ENCODE measurements at regions not wholly inside any gene's neighbourhood (a gene's known extent, or its start where the extent isn't known, plus 50 kb on each side); places are given as distances from the start of the nearest gene placed in this dataset.
"Not testable (repeated sequence)": the region's sequence is repeated elsewhere in the genome, so short reads cannot be mapped to it uniquely, and the experiment has no call there.

DNA sequence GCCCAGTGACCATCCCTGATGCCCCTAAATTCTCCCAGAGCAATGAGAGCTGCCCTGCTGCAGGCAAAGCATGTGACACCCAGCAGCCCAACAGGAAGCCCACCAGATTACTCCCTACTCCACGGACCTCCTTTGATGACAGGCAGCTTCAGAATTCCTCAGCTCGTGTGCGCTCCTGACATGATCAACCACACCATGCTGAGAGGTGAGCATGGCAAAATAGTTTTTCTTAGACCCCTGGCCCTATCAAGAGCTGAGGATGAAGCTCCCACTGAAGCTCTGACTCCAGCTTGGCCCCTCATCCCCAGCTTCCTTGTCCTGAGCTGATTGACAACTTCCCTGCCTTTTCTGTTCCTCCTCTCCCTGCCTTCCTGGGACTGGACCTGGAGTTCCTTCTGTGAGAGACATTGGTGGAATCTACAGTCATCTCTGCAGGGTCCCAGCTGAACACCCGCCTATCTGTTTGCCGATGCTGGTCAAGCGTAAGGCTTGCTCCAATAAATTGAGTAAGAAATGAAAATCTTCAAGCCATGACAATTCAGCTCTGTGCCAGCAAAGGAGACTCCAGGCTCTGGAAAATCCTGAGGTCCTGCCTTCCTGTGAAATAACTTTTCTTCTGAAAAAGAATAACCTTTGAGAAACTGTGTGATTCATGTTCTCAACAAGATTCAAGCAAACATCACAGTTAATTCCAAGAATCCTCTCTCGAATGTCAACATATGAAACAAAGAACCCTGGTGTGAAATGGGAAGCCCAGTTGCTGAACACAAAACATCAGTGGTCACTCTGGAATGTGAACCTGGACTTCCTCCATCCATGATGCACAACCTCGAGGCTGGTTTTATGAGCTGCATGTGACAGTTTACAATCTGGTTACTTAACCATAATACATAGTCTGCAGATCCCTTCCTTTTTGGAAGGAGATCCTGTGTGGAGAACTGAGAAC is 201.1 kb downstream of the SPP2 start:
- no peaks in the 10 kb centered on the region for H3K9me3 ChIP-seq (ENCODE audit: control insufficient read depth, low read length)
- no peak overlapping the region for H3K4me3 ChIP-seq (ENCODE audit: low read length in 2 of 2)
- 64 to 65% methylated on average over 8 of the region's 8 CpGs for WGBS, 2 donors
- peak; percentile 7 for ATAC-seq (ENCODE audit: low FRiP score)
- no peak overlapping the region for H3K27ac ChIP-seq (ENCODE audit: low read depth in 1 of 2, low read length in 2 of 2)
- intact Hi-C loops (cut with DNase I): no loop called here
- H3K36me3 ChIP-seq (ENCODE audit: control insufficient read depth in 1 of 2, insufficient read depth in 2 of 2, low read length in 1 of 2): no peaks in the 10 kb centered on the region
- DNase-seq: no peak
- no peaks in the 10 kb centered on the region for H3K4me1 ChIP-seq (ENCODE audit: control insufficient read depth in 1 of 2, insufficient read depth in 2 of 2, low read length in 2 of 2)
- H3K27me3 ChIP-seq (ENCODE audit: control insufficient read depth in 1 of 2, insufficient read depth in 2 of 2, low read length in 1 of 2): no peaks in the 10 kb centered on the region

- Histone ChIP-seq H3K36me3 (ENCODE audit: control insufficient read depth in 1 of 2, insufficient read depth in 2 of 2, low read length in 1 of 2) (no peaks in the 10 kb centered on the region), H3K4me1 (ENCODE audit: control insufficient read depth in 1 of 2, insufficient read depth in 2 of 2, low read length in 2 of 2) (no peaks in the 10 kb centered on the region), H3K9me3 (ENCODE audit: control insufficient read depth, low read length) (no peaks in the 10 kb centered on the region), H3K27me3 (ENCODE audit: control insufficient read depth in 1 of 2, insufficient read depth in 2 of 2, low read length in 1 of 2) (no peaks in the 10 kb centered on the region), H3K4me3 (ENCODE audit: low read length in 2 of 2) (no peak overlapping the region), H3K27ac (ENCODE audit: low read depth in 1 of 2, low read length in 2 of 2) (no peak overlapping the region)
- intact Hi-C loops (cut with DNase I): no loop called here
- 67 to 82% methylated on average over 2 of the region's 2 CpGs for WGBS, 2 donors
- no peak for DNase-seq
- ATAC-seq (ENCODE audit: low FRiP score): no peak
These were observed 200.4 kb downstream of the SPP2 start for GRCh38 chr2:234250926-234251325.

DNA sequence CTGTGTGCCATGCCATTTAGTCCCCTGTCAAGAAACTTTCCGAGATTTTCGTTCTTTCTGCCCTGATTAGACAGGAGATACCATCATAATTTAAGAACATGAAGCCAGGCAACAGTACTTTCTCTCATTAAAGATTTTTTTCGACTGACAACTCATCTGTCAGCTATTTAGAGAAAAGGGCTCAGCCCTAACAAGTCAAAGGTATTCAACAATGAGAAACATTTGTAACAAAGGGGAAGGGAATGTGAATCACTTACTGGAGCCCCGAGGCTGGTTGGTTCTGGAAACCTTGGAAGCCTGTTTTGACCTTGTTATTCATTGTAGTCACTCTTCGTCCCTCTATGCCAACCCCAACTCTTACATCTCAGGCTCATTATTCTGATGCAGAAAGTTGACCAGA is 199.4 kb downstream of the SPP2 start:
- no peaks in the 10 kb centered on the region for H3K27me3 ChIP-seq (ENCODE audit: control insufficient read depth in 1 of 2, insufficient read depth in 2 of 2, low read length in 1 of 2)
- H3K27ac ChIP-seq (ENCODE audit: low read depth in 1 of 2, low read length in 2 of 2): no peak overlapping the region
- no peaks in the 10 kb centered on the region for H3K9me3 ChIP-seq (ENCODE audit: control insufficient read depth, low read length)
- no peaks in the 10 kb centered on the region for H3K36me3 ChIP-seq (ENCODE audit: control insufficient read depth in 1 of 2, insufficient read depth in 2 of 2, low read length in 1 of 2)
- no peaks in the 10 kb centered on the region for H3K4me1 ChIP-seq (ENCODE audit: control insufficient read depth in 1 of 2, insufficient read depth in 2 of 2, low read length in 2 of 2)
- DNase-seq (no peak), ATAC-seq (ENCODE audit: low FRiP score) (no peak)
- WGBS, 2 donors: 79 to 80% methylated on average over 5 of the region's 5 CpGs
- intact Hi-C loops (cut with DNase I): no loop called here
- no peak overlapping the region for H3K4me3 ChIP-seq (ENCODE audit: low read length in 2 of 2)

DNA sequence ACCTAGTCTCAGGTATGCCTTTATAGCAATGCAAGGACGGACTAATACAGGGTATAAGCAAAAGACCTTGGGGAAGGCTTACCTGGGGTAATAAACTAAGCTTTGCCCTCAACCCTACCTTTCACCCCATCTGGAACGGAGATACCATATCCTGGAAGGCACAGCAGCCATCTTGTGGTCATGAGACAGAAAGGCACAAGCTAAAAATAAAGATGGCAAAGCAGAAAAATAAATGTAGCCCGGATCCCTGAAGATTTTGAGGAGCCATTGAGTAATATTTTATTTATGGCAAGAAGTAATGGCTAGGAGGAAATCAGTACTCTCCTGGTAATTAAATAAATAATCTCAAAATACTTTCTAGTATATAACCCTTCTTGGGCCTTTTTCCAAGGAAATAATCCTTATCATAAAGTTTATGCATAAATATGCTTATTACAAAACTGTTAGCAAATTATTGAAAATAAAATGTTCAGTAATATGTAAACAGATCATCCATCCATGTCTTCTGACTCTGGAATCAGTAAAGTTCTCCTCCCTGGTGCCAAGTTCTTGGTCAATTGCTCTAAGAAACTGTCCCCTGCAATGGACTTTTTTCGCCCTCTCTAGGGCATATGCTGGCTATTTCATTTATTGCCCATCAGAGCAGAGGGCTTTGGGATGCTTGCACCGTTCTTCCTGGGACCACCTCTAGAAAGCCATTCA is 198.7 kb downstream of the SPP2 start:
- 88% methylated on average over 5 of the region's 5 CpGs for WGBS, 2 donors
- no peak overlapping the region for H3K27ac ChIP-seq (ENCODE audit: low read depth in 1 of 2, low read length in 2 of 2)
- no peak overlapping the region for H3K4me3 ChIP-seq (ENCODE audit: low read length in 2 of 2)
- no peaks in the 10 kb centered on the region for H3K36me3 ChIP-seq (ENCODE audit: control insufficient read depth in 1 of 2, insufficient read depth in 2 of 2, low read length in 1 of 2)
- DNase-seq (no peak), ATAC-seq (ENCODE audit: low FRiP score) (no peak)
- H3K9me3 ChIP-seq (ENCODE audit: control insufficient read depth, low read length): no peaks in the 10 kb centered on the region
- no peaks in the 10 kb centered on the region for H3K4me1 ChIP-seq (ENCODE audit: control insufficient read depth in 1 of 2, insufficient read depth in 2 of 2, low read length in 2 of 2)
- intact Hi-C loops (cut with DNase I): no loop called here
- H3K27me3 ChIP-seq (ENCODE audit: control insufficient read depth in 1 of 2, insufficient read depth in 2 of 2, low read length in 1 of 2): no peaks in the 10 kb centered on the region

DNA sequence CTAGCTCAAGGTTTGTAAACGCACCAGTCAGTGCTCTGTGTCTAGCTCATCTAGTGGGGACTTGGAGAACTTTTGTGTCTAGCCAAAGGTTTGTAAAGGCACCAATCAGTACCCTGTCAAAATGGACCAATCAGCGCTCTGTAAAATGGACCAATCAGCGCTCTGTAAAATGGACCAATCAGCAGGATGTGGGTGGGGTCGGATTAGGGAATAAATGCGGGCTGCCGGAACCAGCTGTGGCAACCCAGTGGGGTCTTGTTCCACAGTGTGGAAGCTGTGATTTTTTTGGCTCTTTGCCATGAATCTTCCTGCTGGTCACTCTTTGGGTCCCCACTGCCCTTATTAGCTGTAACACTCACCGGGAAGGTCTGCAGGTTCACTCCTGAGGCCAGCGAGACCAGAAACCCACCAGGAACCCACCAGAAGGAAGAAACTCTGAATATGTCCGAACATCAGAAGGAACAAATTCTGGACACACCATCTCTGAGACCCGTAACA is 197.8 kb downstream of the SPP2 start:
- H3K4me3 ChIP-seq (ENCODE audit: low read length in 2 of 2); H3K36me3 ChIP-seq (ENCODE audit: control insufficient read depth in 1 of 2, insufficient read depth in 2 of 2, low read length in 1 of 2); intact Hi-C loops (cut with DNase I); H3K27ac ChIP-seq (ENCODE audit: low read depth in 1 of 2, low read length in 2 of 2); H3K27me3 ChIP-seq (ENCODE audit: control insufficient read depth in 1 of 2, insufficient read depth in 2 of 2, low read length in 1 of 2); H3K9me3 ChIP-seq (ENCODE audit: control insufficient read depth, low read length); ATAC-seq (ENCODE audit: low FRiP score); H3K4me1 ChIP-seq (ENCODE audit: control insufficient read depth in 1 of 2, insufficient read depth in 2 of 2, low read length in 2 of 2); DNase-seq: not testable (repeated sequence)
- WGBS, 2 donors: 94 to 97% methylated on average over 10 of the region's 10 CpGs

DNA sequence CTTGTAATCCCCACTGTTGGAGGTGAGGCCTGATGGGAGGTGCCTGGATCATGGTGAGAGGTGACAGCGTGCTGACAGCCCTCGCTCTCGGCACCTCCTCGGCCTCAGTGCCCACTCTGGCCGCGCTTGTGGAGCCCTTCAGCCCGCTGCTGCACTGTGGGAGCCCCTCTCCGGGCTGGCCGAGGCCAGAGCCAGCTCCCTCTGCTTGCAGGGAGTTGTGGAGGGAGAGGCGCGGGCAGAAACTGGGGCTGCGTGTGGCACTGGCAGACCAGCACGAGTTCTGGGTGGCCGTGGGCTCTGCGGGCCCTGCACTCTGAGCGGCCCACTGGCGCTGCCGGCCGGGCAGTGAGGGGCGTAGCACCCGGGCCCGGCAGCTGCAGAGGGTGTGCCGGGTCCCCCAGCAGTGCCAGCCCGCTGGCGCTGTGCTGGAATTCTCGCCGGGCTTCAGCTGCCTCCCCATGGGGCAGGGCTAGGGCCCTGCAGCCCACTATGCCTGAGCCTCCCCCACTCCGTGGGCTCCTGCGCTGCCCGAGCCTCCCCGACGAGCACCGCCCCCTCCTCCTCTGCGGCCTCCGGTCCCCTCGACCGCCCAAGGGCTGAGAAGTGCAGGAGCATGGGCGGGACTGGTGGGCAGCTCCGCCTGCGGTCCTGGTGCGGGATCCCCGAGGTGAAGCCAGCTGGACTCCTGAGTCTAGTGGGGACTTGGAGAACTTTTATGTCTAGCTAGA is 197.1 kb downstream of the SPP2 start:
- no peaks in the 10 kb centered on the region for H3K27me3 ChIP-seq (ENCODE audit: control insufficient read depth in 1 of 2, insufficient read depth in 2 of 2, low read length in 1 of 2)
- H3K27ac ChIP-seq (ENCODE audit: low read depth in 1 of 2, low read length in 2 of 2): no peak overlapping the region
- H3K4me1 ChIP-seq (ENCODE audit: control insufficient read depth in 1 of 2, insufficient read depth in 2 of 2, low read length in 2 of 2): no peaks in the 10 kb centered on the region
- ATAC-seq (ENCODE audit: low FRiP score) (no peak), DNase-seq (no peak)
- no peak overlapping the region for H3K4me3 ChIP-seq (ENCODE audit: low read length in 2 of 2)
- WGBS, 2 donors: 96 to 97% methylated on average over 37 to 42 of the region's 42 CpGs
- H3K9me3 ChIP-seq (ENCODE audit: control insufficient read depth, low read length): no peaks in the 10 kb centered on the region
- intact Hi-C loops (cut with DNase I): no loop called here
- no peaks in the 10 kb centered on the region for H3K36me3 ChIP-seq (ENCODE audit: control insufficient read depth in 1 of 2, insufficient read depth in 2 of 2, low read length in 1 of 2)

DNA sequence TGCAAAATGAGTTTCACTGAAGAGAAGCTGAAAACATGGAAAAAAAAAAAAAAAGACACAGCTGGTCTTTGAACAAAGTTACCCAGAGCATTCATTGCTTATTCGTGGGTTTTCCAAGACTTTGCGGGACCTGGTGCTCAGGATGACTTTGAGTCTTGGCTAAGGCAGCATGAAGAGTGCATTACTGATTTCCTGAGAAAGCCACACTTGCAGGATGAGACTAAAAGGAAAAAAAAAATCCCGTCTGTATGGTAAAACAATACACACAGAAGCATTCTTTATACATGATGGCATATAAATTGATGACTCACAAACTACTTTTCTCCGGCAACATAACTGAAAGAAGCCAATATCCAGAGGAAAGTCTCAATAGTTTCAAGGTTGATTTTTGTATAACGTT is 195.4 kb downstream of the SPP2 start:
- H3K27ac ChIP-seq (ENCODE audit: low read depth in 1 of 2, low read length in 2 of 2): no peak overlapping the region
- H3K27me3 ChIP-seq (ENCODE audit: control insufficient read depth in 1 of 2, insufficient read depth in 2 of 2, low read length in 1 of 2): no peaks in the 10 kb centered on the region
- no peak overlapping the region for H3K4me3 ChIP-seq (ENCODE audit: low read length in 2 of 2)
- H3K9me3 ChIP-seq (ENCODE audit: control insufficient read depth, low read length): peaks cover 2% of the 10 kb centered on the region
- DNase-seq: no peak
- WGBS, 2 donors: 77 to 78% methylated on average over 5 of the region's 5 CpGs
- H3K4me1 ChIP-seq (ENCODE audit: control insufficient read depth in 1 of 2, insufficient read depth in 2 of 2, low read length in 2 of 2): no peaks in the 10 kb centered on the region
- intact Hi-C loops (cut with DNase I): no loop called here
- H3K36me3 ChIP-seq (ENCODE audit: control insufficient read depth in 1 of 2, insufficient read depth in 2 of 2, low read length in 1 of 2): no peaks in the 10 kb centered on the region
- no peak for ATAC-seq (ENCODE audit: low FRiP score)

- no peaks in the 10 kb centered on the region for H3K27me3 ChIP-seq (ENCODE audit: control insufficient read depth in 1 of 2, insufficient read depth in 2 of 2, low read length in 1 of 2)
- no peak overlapping the region for H3K27ac ChIP-seq (ENCODE audit: low read depth in 1 of 2, low read length in 2 of 2)
- intact Hi-C loops (cut with DNase I): no loop called here
- H3K9me3 ChIP-seq (ENCODE audit: control insufficient read depth, low read length): peaks cover 2% of the 10 kb centered on the region
- H3K4me1 ChIP-seq (ENCODE audit: control insufficient read depth in 1 of 2, insufficient read depth in 2 of 2, low read length in 2 of 2): no peaks in the 10 kb centered on the region
- H3K4me3 ChIP-seq (ENCODE audit: low read length in 2 of 2): no peak overlapping the region
- WGBS, 2 donors: 75 to 78% methylated on average over 2 of the region's 2 CpGs
- ATAC-seq (ENCODE audit: low FRiP score) (no peak), DNase-seq (no peak)
- H3K36me3 ChIP-seq (ENCODE audit: control insufficient read depth in 1 of 2, insufficient read depth in 2 of 2, low read length in 1 of 2): no peaks in the 10 kb centered on the region
These were observed 193.5 kb downstream of the SPP2 start for GRCh38 chr2:234243871-234244565.
